ENCODE measurements at regions not wholly inside any gene's neighbourhood (a gene's known extent, or its start where the extent isn't known, plus 50 kb on each side); places are given as distances from the start of the nearest gene placed in this dataset.

DNA sequence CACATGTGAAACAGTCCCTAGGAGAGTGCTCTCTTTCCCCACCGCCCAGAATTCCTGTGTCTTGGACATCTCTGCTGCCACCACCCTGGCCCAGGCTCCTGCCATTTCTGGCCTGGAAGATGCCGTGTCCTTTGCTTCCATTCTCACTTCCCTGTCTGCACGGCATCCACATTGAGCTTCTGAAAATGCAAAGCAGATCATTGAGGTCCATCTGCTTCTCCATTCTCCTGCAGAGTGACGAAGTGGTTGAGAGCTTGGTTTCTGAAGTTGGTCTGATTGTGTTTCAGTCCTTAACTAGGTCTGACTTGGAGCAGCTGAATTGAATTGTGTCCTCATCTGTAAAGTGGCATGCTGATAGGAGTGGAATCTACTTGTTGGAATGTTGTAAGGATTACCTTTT lies 98.7 kb upstream of the MGAT5 start:
- H3K14ac ChIP-seq (ENCODE audit: low read length), result no peak overlapping the region
- peaks cover 0 to 7% of the 10 kb centered on the region in 2 donors for H3K36me3 ChIP-seq (replicated peaks in 1 of 2; ENCODE audit: control insufficient read depth in 2 of 2, insufficient read depth in 2 of 2, low read length in 2 of 2)
- no peak overlapping the region for H3K9ac ChIP-seq (ENCODE audit: low read depth, low read length, poor library complexity)
- no peak overlapping the region for H4K8ac ChIP-seq (ENCODE audit: low read depth, low read length)
- H2BK15ac ChIP-seq (ENCODE audit: low read length), result no peak overlapping the region
- no peak overlapping the region for H3K4me2 ChIP-seq (ENCODE audit: insufficient read depth, low read length, poor library complexity, severe bottlenecking)
- H3K4me1 ChIP-seq (ENCODE audit: control insufficient read depth in 2 of 2, insufficient read depth in 1 of 2, low read depth in 1 of 2, low read length in 2 of 2), result peaks cover 11 to 16% of the 10 kb centered on the region in 2 donors
- H3K79me1 ChIP-seq (ENCODE audit: low read depth, low read length), result peaks cover 6% of the 10 kb centered on the region
- no peak overlapping the region for H2AK5ac ChIP-seq (ENCODE audit: low read depth, low read length)
- no CpG with 5 or more reads among the region's 4 CpGs for WGBS, 2 donors (ENCODE audit: extremely low coverage in 2 of 2, insufficient read length in 2 of 2, insufficient replicate concordance in 1 of 2)
- no peak overlapping the region for H3K18ac ChIP-seq (ENCODE audit: low read length)
- H2BK5ac ChIP-seq (ENCODE audit: low read length), result no peak overlapping the region
- H3K23ac ChIP-seq (ENCODE audit: low read depth, low read length, poor library complexity), result no peak overlapping the region
- H3K27me3 ChIP-seq (ENCODE audit: control insufficient read depth in 3 of 3, insufficient read depth in 3 of 3, low read depth in 1 of 3, low read length in 3 of 3), result no peaks in the 10 kb centered on the region
- no peak overlapping the region for H2BK12ac ChIP-seq (ENCODE audit: low read length)
- no peak overlapping the region for H2AFZ ChIP-seq (ENCODE audit: low read length)
- no peak overlapping the region for H3K4ac ChIP-seq (ENCODE audit: low read length)
- DNase-seq (ENCODE audit: low spot score), result no peak
- no peak overlapping the region for H4K91ac ChIP-seq (ENCODE audit: low read depth, low read length, poor library complexity)
- H3K4me3 ChIP-seq (ENCODE audit: low read length in 2 of 2), result no peak overlapping the region
- H2BK120ac ChIP-seq (ENCODE audit: low read depth, low read length), result no peak overlapping the region
- H3K27ac ChIP-seq (replicated peaks; ENCODE audit: low read length), result no peak overlapping the region
- H3K9me3 ChIP-seq (replicated peaks in 1 of 2; ENCODE audit: control insufficient read depth in 2 of 2, insufficient read depth in 1 of 2, low read depth in 1 of 2, low read length in 2 of 2), result peaks cover 0 to 14% of the 10 kb centered on the region in 2 donors

DNA sequence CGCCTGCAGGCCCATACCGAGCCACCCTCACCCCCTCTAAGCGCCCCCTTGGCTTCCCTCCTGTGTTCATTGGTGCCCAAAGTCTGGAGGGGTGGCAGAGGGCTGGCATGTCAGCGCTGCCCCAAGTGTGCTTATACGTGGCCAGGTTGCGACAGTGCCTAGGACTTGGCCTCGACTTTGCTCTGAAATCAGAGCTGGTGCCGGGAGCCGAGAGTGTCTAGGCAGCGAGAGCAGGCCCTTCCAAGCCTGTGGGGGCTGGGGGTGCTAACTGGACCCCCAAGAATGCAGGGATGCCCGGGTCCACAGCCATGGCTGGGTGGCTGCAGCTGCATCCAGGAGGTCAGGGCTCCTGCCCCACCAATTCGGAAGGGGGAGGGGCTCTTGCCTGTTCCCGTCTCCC lies 95.6 kb upstream of the MGAT5 start:
- H3K4me2 ChIP-seq (ENCODE audit: insufficient read depth, low read length, poor library complexity, severe bottlenecking), result no peak overlapping the region
- H3K27me3 ChIP-seq (ENCODE audit: control insufficient read depth in 3 of 3, insufficient read depth in 3 of 3, low read depth in 1 of 3, low read length in 3 of 3), result no peaks in the 10 kb centered on the region
- no peak overlapping the region for H3K4ac ChIP-seq (ENCODE audit: low read length)
- no peak overlapping the region for H4K8ac ChIP-seq (ENCODE audit: low read depth, low read length)
- peaks cover 18 to 33% of the 10 kb centered on the region in 2 donors for H3K4me1 ChIP-seq (ENCODE audit: control insufficient read depth in 2 of 2, insufficient read depth in 1 of 2, low read depth in 1 of 2, low read length in 2 of 2)
- WGBS, 2 donors (ENCODE audit: extremely low coverage in 2 of 2, insufficient read length in 2 of 2, insufficient replicate concordance in 1 of 2), result no CpG with 5 or more reads among the region's 13 CpGs
- H2BK12ac ChIP-seq (ENCODE audit: low read length), result no peak overlapping the region
- peak overlapping the region; percentile 62 for H3K18ac ChIP-seq (ENCODE audit: low read length)
- no peak overlapping the region for H3K27ac ChIP-seq (replicated peaks; ENCODE audit: low read length)
- DNase-seq (ENCODE audit: low spot score), result no peak
- no peak overlapping the region for H2BK120ac ChIP-seq (ENCODE audit: low read depth, low read length)
- H4K91ac ChIP-seq (ENCODE audit: low read depth, low read length, poor library complexity), result no peak overlapping the region
- H3K4me3 ChIP-seq (ENCODE audit: low read length in 2 of 2), result no peak overlapping the region
- peaks cover 0 to 14% of the 10 kb centered on the region in 2 donors for H3K9me3 ChIP-seq (replicated peaks in 1 of 2; ENCODE audit: control insufficient read depth in 2 of 2, insufficient read depth in 1 of 2, low read depth in 1 of 2, low read length in 2 of 2)
- H3K36me3 ChIP-seq (replicated peaks in 1 of 2; ENCODE audit: control insufficient read depth in 2 of 2, insufficient read depth in 2 of 2, low read length in 2 of 2), result peaks cover 0 to 7% of the 10 kb centered on the region in 2 donors
- peak overlapping the region; percentile 21 for H2BK5ac ChIP-seq (ENCODE audit: low read length)
- H3K23ac ChIP-seq (ENCODE audit: low read depth, low read length, poor library complexity), result peak overlapping the region; percentile 47
- H2AFZ ChIP-seq (ENCODE audit: low read length), result no peak overlapping the region
- H2AK5ac ChIP-seq (ENCODE audit: low read depth, low read length), result no peak overlapping the region
- H3K79me1 ChIP-seq (ENCODE audit: low read depth, low read length), result peaks cover 5% of the 10 kb centered on the region
- H2BK15ac ChIP-seq (ENCODE audit: low read length), result no peak overlapping the region
- H3K14ac ChIP-seq (ENCODE audit: low read length), result no peak overlapping the region
- H3K9ac ChIP-seq (ENCODE audit: low read depth, low read length, poor library complexity), result peak overlapping the region; percentile 9

DNA sequence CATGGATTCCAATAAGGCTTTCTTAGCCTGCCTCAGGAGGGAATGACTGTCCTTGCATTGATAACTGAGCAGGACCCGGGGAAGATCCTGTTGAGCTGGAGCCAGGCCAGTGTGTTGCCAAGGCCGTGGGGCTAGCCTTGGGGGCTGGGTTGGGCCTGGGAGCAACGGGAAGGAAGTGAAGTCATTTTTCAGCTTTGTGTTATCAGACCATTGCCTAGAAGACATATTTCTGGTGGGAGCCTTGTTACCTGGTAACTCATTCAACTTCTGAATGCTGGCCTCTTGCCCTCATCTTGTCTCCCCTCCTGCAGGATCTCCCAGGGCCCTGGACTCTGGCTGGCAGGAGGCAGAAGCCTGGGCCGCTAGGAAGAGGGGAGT lies 92.7 kb upstream of the MGAT5 start:
- Histone ChIP-seq H2AK5ac (ENCODE audit: low read depth, low read length) (no peak overlapping the region), H4K91ac (ENCODE audit: low read depth, low read length, poor library complexity) (no peak overlapping the region), H2BK5ac (ENCODE audit: low read length) (no peak overlapping the region), H2BK15ac (ENCODE audit: low read length) (no peak overlapping the region), H3K36me3 (replicated peaks in 1 of 2; ENCODE audit: control insufficient read depth in 2 of 2, insufficient read depth in 2 of 2, low read length in 2 of 2) (peaks cover 0 to 3% of the 10 kb centered on the region in 2 donors), H3K27ac (replicated peaks; ENCODE audit: low read length) (no peak overlapping the region), H3K4me3 (ENCODE audit: low read length in 2 of 2) (no peak overlapping the region), H3K18ac (ENCODE audit: low read length) (no peak overlapping the region), H4K8ac (ENCODE audit: low read depth, low read length) (no peak overlapping the region), H3K9ac (ENCODE audit: low read depth, low read length, poor library complexity) (no peak overlapping the region), H3K79me1 (ENCODE audit: low read depth, low read length) (peaks cover 5% of the 10 kb centered on the region), H3K4me2 (ENCODE audit: insufficient read depth, low read length, poor library complexity, severe bottlenecking) (no peak overlapping the region), H3K4ac (ENCODE audit: low read length) (no peak overlapping the region), H3K4me1 (ENCODE audit: control insufficient read depth in 2 of 2, insufficient read depth in 1 of 2, low read depth in 1 of 2, low read length in 2 of 2) (peaks cover 12 to 33% of the 10 kb centered on the region in 2 donors), H3K27me3 (ENCODE audit: control insufficient read depth in 3 of 3, insufficient read depth in 3 of 3, low read depth in 1 of 3, low read length in 3 of 3) (no peaks in the 10 kb centered on the region), H2BK120ac (ENCODE audit: low read depth, low read length) (no peak overlapping the region), H2AFZ (ENCODE audit: low read length) (peak overlapping the region; percentile 26), H3K14ac (ENCODE audit: low read length) (no peak overlapping the region), H3K23ac (ENCODE audit: low read depth, low read length, poor library complexity) (no peak overlapping the region), H2BK12ac (ENCODE audit: low read length) (no peak overlapping the region), H3K9me3 (replicated peaks in 1 of 2; ENCODE audit: control insufficient read depth in 2 of 2, insufficient read depth in 1 of 2, low read depth in 1 of 2, low read length in 2 of 2) (peaks cover 0 to 12% of the 10 kb centered on the region in 2 donors)
- no CpG with 5 or more reads among the region's 4 CpGs for WGBS, 2 donors (ENCODE audit: extremely low coverage in 2 of 2, insufficient read length in 2 of 2, insufficient replicate concordance in 1 of 2)
- DNase-seq (ENCODE audit: low spot score), result no peak

DNA sequence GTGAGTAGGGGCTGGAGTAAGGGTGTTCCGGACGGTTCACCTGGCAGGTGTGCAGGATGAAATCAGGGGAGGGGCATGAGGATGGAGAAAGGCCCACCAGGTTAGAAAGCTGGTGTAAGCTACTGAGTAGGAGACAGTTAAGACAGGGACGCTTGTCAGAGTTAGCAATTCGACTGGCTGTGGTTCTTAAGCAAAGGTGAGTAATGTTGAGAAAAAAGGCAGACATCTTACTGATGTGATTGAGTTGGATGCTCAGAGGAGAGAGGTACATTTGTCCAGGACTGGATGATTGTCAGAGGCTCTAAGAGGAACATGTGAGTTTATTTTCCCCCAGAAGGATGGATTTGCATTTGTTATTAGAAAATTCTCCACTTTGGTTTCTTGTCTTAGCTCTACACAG lies 90.5 kb upstream of the MGAT5 start:
- no peaks in the 10 kb centered on the region for H3K36me3 ChIP-seq (replicated peaks in 1 of 2; ENCODE audit: control insufficient read depth in 2 of 2, insufficient read depth in 2 of 2, low read length in 2 of 2)
- no peak overlapping the region for H2AFZ ChIP-seq (ENCODE audit: low read length)
- no CpG with 5 or more reads among the region's 4 CpGs for WGBS, 2 donors (ENCODE audit: extremely low coverage in 2 of 2, insufficient read length in 2 of 2, insufficient replicate concordance in 1 of 2)
- peaks cover 11 to 33% of the 10 kb centered on the region in 2 donors for H3K4me1 ChIP-seq (ENCODE audit: control insufficient read depth in 2 of 2, insufficient read depth in 1 of 2, low read depth in 1 of 2, low read length in 2 of 2)
- no peaks in the 10 kb centered on the region for H3K9me3 ChIP-seq (replicated peaks in 1 of 2; ENCODE audit: control insufficient read depth in 2 of 2, insufficient read depth in 1 of 2, low read depth in 1 of 2, low read length in 2 of 2)
- peaks cover under 1% of the 10 kb centered on the region for H3K79me1 ChIP-seq (ENCODE audit: low read depth, low read length)
- H3K27ac ChIP-seq (replicated peaks; ENCODE audit: low read length), result no peak overlapping the region
- H2AK5ac ChIP-seq (ENCODE audit: low read depth, low read length), result no peak overlapping the region
- H3K4me3 ChIP-seq (ENCODE audit: low read length in 2 of 2), result no peak overlapping the region
- H2BK5ac ChIP-seq (ENCODE audit: low read length), result no peak overlapping the region
- H4K91ac ChIP-seq (ENCODE audit: low read depth, low read length, poor library complexity), result no peak overlapping the region
- H2BK15ac ChIP-seq (ENCODE audit: low read length), result no peak overlapping the region
- no peak for DNase-seq (ENCODE audit: low spot score)
- H3K23ac ChIP-seq (ENCODE audit: low read depth, low read length, poor library complexity), result no peak overlapping the region
- no peak overlapping the region for H2BK120ac ChIP-seq (ENCODE audit: low read depth, low read length)
- no peak overlapping the region for H3K4ac ChIP-seq (ENCODE audit: low read length)
- H3K18ac ChIP-seq (ENCODE audit: low read length), result no peak overlapping the region
- H3K9ac ChIP-seq (ENCODE audit: low read depth, low read length, poor library complexity), result no peak overlapping the region
- H3K4me2 ChIP-seq (ENCODE audit: insufficient read depth, low read length, poor library complexity, severe bottlenecking), result no peak overlapping the region
- H2BK12ac ChIP-seq (ENCODE audit: low read length), result no peak overlapping the region
- no peak overlapping the region for H4K8ac ChIP-seq (ENCODE audit: low read depth, low read length)
- H3K27me3 ChIP-seq (ENCODE audit: control insufficient read depth in 3 of 3, insufficient read depth in 3 of 3, low read depth in 1 of 3, low read length in 3 of 3), result no peaks in the 10 kb centered on the region
- no peak overlapping the region for H3K14ac ChIP-seq (ENCODE audit: low read length)

Measured in neuronal stem cell (in vitro differentiated cells).